WI38 (cell line): ENCODE measurements at regions not wholly inside any gene's neighbourhood (a gene's known extent, or its start where the extent isn't known, plus 50 kb on each side); places are given as distances from the start of the nearest gene placed in this dataset.

Experiments
- H3K4me3 ChIP-seq: 2 replicates; pipeline ENCODE4 v1.5.1; 2011; ENCODE audit warnings: low read depth, mild to moderate bottlenecking, control low read depth, low read length
- TF ChIP-seq, protein P1 (sequence below): IDR thresholded peaks from 2 replicates; pipeline ENCODE4 v1.5.1; 2012; ENCODE audit warnings: low read depth, mild to moderate bottlenecking, control low read depth, low read length

DNA sequence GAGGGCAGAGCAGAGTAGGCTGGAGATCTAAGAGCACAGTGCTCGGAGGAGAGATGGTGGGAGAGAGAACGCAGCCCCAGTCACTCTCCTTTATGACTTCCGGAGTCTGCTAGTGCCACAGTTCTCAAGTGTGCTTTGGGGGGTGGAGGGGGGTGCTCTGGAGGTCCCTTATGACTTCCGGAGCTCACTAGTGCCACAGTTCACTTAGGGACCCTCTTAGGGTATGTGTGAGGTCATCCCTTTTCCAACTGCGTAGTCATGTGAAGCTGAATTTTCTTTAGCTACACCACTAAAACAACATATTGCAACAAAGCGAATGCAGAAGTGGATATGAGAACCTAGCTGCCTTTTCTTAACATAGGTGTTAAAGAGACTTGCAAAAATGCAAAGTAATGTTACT is 153.7 kb upstream of the KCTD1 start:
- TF ChIP-seq, protein P1, sequence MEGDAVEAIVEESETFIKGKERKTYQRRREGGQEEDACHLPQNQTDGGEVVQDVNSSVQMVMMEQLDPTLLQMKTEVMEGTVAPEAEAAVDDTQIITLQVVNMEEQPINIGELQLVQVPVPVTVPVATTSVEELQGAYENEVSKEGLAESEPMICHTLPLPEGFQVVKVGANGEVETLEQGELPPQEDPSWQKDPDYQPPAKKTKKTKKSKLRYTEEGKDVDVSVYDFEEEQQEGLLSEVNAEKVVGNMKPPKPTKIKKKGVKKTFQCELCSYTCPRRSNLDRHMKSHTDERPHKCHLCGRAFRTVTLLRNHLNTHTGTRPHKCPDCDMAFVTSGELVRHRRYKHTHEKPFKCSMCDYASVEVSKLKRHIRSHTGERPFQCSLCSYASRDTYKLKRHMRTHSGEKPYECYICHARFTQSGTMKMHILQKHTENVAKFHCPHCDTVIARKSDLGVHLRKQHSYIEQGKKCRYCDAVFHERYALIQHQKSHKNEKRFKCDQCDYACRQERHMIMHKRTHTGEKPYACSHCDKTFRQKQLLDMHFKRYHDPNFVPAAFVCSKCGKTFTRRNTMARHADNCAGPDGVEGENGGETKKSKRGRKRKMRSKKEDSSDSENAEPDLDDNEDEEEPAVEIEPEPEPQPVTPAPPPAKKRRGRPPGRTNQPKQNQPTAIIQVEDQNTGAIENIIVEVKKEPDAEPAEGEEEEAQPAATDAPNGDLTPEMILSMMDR = no peak
- H3K4me3 ChIP-seq = no peak overlapping the region

DNA sequence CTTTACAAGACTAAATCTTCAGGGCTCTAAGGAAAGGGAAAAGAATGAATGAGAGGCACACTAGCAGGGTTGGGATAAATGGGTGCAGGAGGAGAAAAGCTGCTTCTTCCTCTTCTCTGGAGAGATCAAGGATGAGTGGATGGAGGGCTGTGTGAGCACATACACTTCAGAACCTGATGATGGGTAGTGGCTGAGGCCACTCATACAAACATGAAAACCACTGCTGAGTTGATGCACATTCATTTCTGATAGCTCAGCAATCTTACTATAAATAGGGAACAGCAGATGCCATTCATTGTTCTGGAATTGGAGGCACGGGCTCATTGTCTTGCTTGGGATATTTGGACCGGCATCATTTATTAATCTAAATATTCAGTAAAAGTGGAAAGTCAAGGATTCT is 152.4 kb upstream of the KCTD1 start:
- TF ChIP-seq, protein P1 = no peak
- H3K4me3 ChIP-seq = no peak overlapping the region

DNA sequence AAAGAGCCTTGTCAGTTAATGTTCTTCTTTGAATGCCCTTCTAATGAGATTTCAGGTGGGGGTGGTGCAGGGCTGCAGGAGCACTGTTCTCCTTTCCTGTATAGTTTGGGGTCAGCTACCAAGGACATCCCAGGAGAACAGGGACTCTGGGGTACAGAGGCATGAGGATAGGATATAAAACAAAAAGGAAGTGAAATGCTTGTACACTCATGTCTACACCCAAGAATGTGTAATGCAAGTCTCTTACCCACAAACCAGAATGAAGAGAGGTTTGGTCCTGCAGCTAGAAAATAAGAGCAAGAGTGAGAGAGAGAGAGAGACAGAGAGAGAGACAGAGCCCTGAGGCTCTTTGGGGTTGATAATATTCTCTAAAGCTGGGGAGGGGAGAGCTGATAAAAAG is 151.8 kb upstream of the KCTD1 start:
- no peak overlapping the region for H3K4me3 ChIP-seq
- TF ChIP-seq, protein P1 = no peak

DNA sequence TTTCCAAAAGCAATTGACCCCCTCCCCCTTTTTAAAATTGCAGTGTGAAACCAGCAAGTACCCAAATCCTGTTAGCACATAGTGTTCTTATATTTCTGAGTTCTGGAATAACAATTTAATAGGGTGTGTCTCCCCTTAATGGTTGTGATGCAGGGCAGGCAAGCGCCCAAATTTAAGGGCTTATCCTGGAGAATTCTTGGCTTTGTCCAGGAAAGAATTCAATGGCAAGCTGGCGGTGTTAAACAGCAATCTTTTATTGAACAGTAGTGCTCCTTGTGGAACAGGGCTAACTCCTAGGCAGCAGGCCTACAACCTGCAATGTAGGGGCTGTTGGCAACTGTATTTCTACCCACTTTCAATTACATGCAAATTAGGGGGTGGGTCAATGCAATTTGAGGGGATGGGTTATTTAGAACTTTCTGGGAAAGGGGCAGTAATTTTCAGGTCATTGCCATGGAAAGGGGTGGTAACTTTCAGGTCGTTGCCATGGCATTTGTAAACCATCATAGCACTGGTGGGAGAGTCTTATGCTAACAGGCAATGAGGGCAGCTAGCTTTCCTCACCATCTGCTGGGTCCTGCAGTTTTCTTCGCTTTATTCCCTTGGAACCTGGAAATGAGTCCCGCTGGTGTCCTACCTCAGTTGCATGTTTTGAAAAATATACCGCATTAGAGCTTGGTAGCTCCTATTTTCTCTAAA is 149.0 kb upstream of the KCTD1 start:
- no peak overlapping the region for H3K4me3 ChIP-seq
- TF ChIP-seq, protein P1 = no peak

DNA sequence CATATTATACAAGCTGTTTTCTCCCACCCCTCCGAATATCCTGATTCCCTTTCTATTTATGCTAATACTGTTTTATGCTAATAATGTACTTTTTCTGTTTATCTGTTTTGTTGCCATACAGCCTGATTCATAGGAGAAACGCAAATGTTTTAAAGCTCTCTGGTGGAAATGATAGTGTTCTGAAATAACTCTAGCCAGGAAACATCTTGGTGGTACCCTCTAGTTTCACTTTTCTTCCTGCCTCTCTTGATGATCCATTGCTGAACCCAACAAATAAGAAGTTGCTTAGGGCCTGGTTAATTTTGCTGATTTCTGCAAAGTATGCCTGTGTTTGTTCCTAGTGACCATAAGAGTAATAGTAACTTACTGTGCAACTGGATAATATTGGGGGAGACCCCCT is 148.4 kb upstream of the KCTD1 start:
- H3K4me3 ChIP-seq = no peak overlapping the region
- TF ChIP-seq, protein P1 = no peak

DNA sequence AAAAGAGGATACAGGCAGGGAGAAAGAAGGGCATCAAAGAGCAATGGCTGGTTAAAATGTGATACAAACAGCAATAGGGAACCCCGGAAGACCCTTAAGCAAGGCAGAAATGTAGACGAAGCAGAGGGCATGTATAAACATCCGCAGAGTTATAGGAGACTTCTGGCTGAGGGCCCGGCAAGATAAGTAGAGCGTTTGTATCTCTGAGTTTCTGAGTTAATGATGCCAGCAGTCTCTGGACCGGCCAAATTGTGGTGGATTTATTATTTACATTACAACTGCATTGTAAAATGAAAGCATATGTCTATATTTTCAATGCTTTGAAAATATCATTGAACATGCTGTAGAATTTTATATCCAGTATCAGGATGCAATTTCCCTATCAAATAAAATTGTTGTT is 148.0 kb upstream of the KCTD1 start:
- no peak overlapping the region for H3K4me3 ChIP-seq
- TF ChIP-seq, protein P1 = no peak

DNA sequence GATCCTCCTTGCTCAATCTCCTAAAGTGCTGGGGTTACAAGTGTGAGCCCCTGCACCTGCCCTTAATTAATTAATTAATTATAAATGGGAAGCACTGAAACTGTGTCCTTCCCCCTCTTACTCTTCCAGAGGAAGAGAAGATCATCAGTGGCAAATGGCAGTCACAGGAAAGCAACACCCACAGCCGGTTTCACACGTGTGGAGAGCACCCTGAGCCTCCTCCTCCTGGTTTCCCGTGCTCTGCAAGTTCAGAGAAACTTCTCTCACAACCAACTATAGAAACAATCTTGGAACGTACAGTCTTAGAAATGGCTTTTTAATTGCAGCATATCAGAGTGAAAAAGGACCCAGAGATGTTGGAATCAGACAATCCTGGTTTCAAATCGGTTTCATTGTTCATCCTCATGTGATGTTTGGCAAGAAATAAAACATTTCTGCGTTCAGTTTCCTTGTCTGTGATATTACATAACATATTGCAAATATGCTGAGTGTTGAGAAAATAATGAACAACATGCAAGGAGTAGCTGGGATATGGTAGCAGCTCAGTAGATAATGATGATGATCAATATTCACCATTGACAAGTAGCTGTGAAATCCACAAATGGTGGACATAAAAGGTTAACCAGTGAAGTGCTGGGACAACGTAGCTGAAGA is 141.0 kb upstream of the KCTD1 start:
- no peak overlapping the region for H3K4me3 ChIP-seq
- TF ChIP-seq, protein P1 = no peak
